Stimulated activated naive CD8-positive, alpha-beta T cell treated with anti-CD3 and anti-CD28 coated beads, Interleukin-15, Interleukin-2, amounts not matched to agents 100 U/mL and 50 U/mL, for 24 hours (primary cell): ENCODE measurements at regions not wholly inside any gene's neighbourhood (a gene's known extent, or its start where the extent isn't known, plus 50 kb on each side); places are given as distances from the start of the nearest gene placed in this dataset.

Source experiments
- ATAC-seq: fragments of 150-1000 bp; cut with Tn5 transposase; one replicate; pipeline ENCODE4 v1.10.0; 2021
- DNase-seq: peaks from one replicate; pipeline ENCODE4 v3.0.0; 2021

DNA sequence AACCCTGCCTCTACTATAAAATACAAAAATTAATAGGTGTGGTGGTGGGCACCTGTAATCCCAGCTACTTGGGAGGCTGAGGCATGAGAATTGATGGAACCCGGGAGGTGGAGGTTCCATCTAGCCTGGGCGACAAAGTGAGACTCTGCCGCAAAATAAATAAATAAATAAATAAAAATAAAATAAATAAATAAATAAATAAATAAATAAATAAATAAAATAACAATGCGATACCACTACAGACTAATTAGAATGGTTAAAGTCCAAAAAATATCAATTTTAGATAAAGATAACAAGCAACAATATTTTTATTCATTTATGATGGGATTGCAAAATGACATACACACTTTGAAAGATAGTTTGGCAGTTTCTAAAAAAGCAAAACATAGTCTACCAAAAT, 1131.5 kb downstream of the SI start:
- ATAC-seq, result no peak
- DNase-seq, result no peak

DNA sequence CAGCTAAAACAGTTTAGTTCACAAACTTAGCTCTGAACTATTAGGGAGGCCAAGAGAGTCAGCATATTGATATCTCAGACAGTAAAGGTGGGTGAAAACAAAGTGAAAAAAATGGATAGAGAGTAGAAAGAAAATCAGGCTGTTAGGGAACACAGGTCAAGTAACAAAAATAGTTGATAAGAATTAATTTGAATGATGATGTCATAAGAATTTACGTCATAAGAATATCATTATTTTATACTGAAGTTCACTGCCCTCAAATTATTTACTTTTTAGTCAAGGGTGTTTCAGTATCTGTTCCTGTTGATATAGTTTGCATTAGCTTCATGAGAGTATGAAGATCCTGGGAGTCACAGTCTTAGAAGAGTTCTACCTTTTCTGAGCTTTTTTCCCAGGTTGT, 1134.6 kb downstream of the SI start:
- no peak for DNase-seq
- ATAC-seq, result no peak

DNA sequence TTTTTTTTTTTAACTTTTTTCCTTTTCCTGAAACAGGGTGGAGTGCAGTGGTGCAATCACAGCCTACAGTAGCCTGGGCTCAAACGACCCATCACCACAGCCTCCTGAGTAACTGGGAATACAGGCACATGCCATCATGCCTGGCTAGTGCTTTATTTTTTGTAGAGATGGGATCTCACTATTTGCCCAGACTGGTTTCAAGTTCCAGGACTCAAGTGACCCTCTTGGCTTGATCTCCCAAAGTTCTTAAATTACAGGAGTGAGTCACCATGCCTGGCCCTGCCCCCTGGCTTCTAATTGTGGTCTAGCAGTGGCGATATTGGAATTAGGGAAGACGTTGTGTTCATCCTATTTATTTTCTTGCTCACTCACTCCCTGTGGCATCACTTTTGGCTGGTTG, 1138.4 kb downstream of the SI start:
- no peak for DNase-seq
- ATAC-seq, result no peak

- DNase-seq, result no peak
- ATAC-seq, result no peak
Observed at GRCh38 chr3:163936543-163936942, 1141.8 kb downstream of the SI start.

- ATAC-seq, result no peak
- DNase-seq, result no peak
Observed at GRCh38 chr3:163935411-163935810, 1142.9 kb downstream of the SI start.

- no peak for DNase-seq
- no peak for ATAC-seq
Observed at GRCh38 chr3:163929069-163929652, 1149.1 kb downstream of the SI start.

- no peak for ATAC-seq
- no peak for DNase-seq
Observed at GRCh38 chr3:163927521-163927920, 1150.8 kb downstream of the SI start.

GRCh38 chr3:163924600-163924999, 1153.7 kb downstream of the SI start:
- ATAC-seq, result no peak

DNA sequence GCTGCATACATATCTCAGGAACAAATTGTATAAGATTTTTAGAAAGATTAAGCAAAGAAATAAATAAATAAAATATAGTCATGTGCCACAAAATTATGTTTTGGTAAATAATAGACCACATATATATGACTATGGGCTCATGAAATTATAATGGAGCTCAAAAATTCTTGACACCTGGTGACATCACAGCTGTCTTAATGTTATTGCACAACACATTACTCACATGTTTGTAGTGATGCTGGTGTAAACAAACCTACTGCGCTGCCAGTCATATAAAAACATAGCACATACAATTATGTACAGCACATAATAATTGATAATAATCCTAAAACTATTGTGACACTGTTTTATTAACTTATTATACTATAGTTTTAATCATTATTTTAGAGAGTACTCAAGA, 1159.1 kb downstream of the SI start:
- ATAC-seq (no peak), DNase-seq (no peak)

More at GRCh38 chr3:163924600-163924999, 1153.7 kb downstream of the SI start:
- DNase-seq, result no peak

GRCh38 chr3:163916596-163917560, 1161.4 kb downstream of the SI start:
- DNase-seq, result no peak
- no peak for ATAC-seq

DNA sequence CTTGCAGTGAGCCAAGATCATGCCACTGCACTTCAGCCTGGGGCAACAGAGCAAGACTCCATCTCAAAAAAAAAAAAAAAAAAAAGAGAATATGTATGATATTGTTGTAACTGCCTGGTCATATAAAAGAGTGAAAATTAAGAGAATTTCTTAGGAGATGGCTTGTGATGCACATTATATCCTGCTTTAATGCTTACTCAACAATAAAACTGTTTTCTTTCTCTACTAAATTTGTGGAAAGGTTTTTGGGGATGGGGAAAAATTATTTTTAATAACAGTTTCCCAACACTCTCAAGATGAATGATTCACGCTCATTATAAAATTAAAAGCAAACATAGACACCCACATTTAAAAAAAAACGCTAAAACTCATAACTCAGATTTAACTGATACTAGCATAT, 1163.0 kb downstream of the SI start:
- ATAC-seq (no peak), DNase-seq (no peak)

- ATAC-seq (no peak), DNase-seq (no peak)
Observed at GRCh38 chr3:163914567-163914966, 1163.7 kb downstream of the SI start.

DNA sequence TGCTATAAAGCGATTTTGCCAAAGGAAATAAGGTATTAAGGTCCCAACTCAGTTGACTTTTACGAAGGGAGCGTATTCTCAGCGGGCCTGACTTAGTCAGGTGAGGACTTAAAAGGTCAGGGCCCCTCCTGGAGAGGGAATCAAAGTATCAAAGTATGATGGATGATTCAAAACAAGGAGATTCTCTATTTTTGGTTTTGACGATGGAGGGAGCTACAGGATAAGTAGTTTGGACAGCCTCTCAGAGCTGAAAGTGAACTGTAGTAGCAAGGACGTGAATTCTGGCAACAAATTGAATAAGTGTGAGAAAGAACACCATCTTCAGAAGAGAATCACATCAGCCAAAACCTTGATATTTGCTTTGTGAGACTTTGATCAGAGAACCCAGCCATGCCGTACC, 1186.5 kb downstream of the SI start:
- ATAC-seq, result no peak
- no peak for DNase-seq

- ATAC-seq (no peak), DNase-seq (no peak)
Observed at GRCh38 chr3:163890661-163891060, 1187.6 kb downstream of the SI start.

DNA sequence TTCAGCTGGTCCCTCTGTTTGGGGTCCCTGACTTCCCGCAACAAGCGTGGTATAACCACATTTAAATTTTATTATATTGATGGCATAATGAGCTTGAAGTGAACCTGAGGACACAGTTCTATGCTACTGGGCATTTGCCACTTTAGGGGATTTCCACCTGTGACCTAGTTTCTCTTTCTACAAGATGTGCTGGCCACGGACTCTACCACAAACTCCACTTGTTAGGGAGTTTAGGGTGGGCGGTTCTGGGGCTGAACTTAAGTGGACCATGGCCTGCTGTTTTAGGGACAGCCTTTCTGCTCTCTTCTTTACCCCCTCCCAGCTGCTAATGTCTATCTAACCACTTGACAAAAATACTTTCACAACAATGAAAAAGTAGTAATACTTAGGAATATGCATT, 1199.1 kb downstream of the SI start:
- ATAC-seq, result no peak
- no peak for DNase-seq

- no peak for ATAC-seq
- no peak for DNase-seq
Observed at GRCh38 chr3:163878396-163878795, 1199.9 kb downstream of the SI start.

GRCh38 chr3:163877805-163878204, 1200.5 kb downstream of the SI start:
- DNase-seq, result no peak
- no peak for ATAC-seq

GRCh38 chr3:163863146-163863545, 1215.2 kb downstream of the SI start:
- DNase-seq (no peak), ATAC-seq (no peak)

DNA sequence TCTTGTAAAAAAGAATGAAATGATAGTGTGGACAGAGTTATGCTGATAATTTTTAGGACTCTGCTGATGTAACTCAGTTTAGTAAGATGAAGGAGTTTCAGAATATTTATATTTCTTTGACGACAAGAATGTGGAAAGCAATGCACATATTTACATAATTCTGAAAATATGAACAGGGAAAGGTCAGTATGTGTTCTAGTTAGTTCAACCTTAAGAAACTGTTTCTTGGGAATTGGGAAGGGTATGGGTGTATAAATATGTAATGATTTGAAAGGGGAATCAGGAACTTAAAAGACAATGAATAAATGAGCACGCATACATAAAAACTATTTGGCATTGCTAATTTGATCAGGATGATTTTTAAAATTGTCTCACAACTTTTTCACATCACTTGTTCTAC, 1226.1 kb downstream of the SI start:
- DNase-seq (no peak), ATAC-seq (no peak)

GRCh38 chr3:163838769-163839168, 1239.5 kb downstream of the SI start:
- ATAC-seq (no peak), DNase-seq (no peak)

DNA sequence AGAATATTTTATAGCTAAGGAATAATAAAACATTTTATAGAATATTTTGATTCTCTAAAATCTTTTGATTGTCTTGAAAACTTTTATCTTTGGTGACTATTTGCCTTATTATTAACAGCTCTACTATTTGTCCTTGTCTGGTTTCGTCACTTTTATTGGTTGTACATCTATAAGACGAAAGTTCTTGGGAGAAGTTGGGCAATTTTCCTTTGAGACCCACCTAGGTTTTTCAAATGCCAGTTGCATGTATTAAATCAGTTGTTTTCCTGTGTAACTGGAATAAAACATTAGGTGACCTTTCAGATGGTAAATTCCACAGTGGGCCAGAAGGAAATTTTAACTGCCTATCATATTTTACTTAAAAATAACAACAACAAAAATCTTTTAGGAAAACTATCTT, 1245.7 kb downstream of the SI start:
- DNase-seq, result no peak
- ATAC-seq, result no peak

GRCh38 chr3:163821841-163822240, 1256.5 kb downstream of the SI start:
- DNase-seq (no peak), ATAC-seq (no peak)

DNA sequence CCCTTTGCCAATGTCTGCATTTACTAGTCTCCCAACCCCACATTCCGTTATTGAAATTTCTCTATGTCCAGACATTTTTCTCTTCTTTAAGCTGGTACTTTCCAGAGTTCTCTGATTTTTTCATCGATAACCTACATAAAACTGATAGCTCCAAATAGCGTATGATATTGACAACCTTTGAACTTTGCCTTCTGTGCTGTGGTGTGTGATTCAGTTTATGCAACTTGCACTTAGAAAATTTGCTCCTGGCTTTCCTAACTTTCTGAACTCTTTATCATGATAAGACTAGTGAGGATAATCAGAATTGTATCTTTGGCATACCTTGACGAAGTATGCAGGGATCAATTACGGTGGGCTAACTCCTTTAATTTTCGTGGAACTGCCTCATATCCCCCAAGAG, 1261.3 kb downstream of the SI start:
- ATAC-seq (no peak), DNase-seq (no peak)

DNA sequence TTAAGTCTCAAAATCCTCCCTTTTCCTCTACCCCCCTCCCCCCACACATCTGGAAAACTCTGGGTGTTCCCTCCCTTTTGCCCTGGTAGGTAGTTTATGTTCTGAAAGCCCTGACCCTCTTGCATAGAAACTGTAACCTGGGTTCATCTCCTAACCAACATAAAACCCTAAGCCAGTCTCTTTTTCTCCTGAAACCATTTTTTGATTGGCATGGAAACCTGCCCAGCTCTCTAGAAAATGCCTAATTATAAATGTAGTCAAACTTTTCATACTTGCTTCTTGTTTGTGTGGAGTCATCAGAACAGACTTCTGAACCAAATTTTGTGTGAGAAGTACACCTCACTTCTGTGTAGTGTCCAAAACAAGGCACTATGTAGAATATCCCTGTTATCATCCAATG, 1264.4 kb downstream of the SI start:
- ATAC-seq (no peak), DNase-seq (no peak)
